HG03439 (cell line): ENCODE measurements at regions not wholly inside any gene's neighbourhood (a gene's known extent, or its start where the extent isn't known, plus 50 kb on each side); places are given as distances from the start of the nearest gene placed in this dataset.

Source experiments
- ATAC-seq: cut with Tn5 transposase; IDR thresholded peaks from one replicate; pipeline ENCODE4 v1.9.1; 2021; ENCODE audit warnings: mild to moderate bottlenecking, moderate library complexity; ENCODE audit not compliant: unreplicated experiment

- no peak for ATAC-seq
Measured at GRCh38 chr6:98581705-98582104, 252.7 kb upstream of the POU3F2 start.

GRCh38 chr6:98583506-98583905 lies 250.9 kb upstream of the POU3F2 start:
- no peak for ATAC-seq

DNA sequence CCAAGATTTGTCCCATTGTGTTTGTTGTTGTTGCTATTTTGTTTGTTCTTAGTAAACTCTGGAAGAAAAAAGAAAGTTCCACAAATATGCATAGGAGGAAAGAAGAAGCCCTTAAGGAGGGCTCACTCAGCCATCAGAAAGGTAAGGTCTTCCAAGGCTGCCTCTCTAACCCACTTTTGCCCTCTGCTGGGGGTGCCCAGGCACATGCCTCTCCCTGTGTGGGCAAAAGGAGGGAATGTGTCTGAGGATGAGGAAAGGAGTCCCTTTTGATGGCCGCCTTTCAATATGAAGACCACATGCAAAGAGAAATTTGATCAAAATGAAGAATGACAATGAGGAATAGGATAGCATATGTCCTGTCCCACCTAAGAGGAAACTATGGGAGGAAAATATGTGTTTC lies 248.2 kb upstream of the POU3F2 start:
- no peak for ATAC-seq

- ATAC-seq: no peak
Measured at GRCh38 chr6:98587555-98587954, 246.8 kb upstream of the POU3F2 start.

DNA sequence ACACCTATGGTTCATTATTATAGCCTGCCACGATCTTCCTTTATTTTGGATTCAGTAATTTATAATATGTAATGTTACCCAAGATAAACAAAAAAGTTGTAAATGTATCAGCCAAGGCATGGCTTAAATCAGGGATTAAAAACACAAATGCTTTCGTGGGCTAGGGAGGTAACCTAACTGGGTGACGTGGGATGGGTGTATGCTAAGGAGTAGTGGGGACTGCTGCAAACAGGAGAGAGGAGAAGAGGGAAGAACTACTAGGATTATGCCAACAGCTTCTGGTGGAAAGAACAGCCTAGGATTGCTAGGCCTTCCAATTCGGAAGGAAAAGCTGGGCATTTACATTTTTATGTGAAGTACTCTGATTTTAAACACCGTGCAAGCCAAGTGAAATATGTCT lies 244.8 kb upstream of the POU3F2 start:
- no peak for ATAC-seq

DNA sequence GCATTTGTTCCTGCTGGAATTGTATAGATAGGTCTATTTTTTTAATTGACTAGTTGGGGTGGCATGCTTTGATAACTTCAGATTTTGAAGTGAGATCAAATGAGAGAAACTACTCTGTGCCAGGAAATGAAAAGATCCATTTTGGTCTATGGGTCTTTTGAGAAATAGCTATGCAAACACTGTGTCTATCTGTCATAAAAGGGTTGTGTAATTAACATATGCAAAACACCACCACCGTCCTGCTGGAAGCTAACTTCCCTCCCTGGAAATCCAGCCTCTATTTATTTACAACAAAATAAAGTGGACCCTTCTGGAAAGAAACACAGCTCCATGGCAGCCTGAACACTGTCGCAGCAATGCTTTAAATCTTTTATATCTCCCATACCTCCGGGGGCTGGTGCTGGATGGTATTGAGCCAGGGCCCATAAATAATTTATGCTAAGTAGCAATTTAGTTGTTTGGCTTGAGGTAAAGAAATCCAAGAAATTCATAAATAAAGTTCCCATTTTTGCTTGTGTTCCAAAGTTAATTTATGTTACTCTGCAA lies 244.2 kb upstream of the POU3F2 start:
- ATAC-seq: no peak

DNA sequence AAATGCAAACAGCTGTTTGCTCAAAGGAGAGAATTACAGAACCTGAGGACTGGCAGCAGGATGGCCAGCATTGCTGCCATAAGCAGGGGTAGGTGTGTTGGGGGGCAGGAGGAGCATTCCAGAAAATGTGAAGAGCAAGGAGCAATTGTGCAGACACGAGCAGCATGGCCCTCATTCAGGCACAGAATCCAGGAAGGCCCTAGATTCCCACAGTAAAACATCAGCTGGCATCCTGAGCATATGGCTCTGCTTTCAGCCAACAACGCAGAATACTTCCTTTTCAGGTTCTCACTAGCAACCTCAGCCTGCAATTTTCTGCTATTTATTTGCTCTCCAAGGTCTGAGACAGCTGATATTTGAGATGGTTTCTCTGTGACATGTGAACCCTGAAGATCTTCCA lies 243.4 kb upstream of the POU3F2 start:
- ATAC-seq: no peak

DNA sequence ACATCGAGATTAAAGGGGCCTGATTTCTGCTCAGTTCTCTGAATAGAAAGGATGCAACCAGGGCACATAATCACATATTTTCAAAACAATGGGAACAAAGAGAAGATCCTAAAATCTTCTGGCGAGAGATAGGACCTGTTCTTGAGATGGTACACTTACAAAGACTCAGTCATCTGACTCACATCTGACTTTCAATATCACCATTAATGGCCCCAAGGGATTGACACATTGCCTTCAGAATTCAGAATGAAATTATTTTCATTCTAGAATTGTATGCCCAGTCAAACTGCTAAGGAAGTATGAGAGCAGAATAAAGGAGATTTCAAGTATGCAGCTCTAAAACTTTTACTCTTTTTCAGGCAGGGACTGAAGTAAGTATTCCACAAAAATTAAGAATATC lies 240.7 kb upstream of the POU3F2 start:
- no peak for ATAC-seq

DNA sequence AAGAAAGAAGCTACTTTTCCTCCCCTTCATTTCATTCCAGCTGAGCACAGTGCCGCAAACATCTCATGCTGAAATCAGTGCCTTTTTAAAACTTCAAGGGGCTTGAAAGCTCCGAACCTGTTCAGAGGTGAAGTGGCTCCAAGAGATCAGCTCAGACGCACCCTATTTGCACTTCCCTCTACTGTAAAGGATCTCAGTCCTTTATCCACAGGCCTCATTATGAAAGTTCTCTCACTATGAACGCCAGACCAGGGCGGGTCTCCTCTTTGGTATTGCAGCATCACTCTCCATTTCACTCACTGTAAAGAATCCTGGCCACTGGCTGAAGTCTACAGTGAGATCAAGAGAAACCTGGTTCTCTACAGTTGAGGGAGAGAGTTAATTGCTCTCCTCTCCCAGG lies 232.7 kb upstream of the POU3F2 start:
- no peak for ATAC-seq

GRCh38 chr6:98605705-98606104 lies 228.7 kb upstream of the POU3F2 start:
- ATAC-seq: no peak

- no peak for ATAC-seq
Measured at GRCh38 chr6:98627129-98627775, 207.1 kb upstream of the POU3F2 start.

GRCh38 chr6:98633886-98634285 lies 200.5 kb upstream of the POU3F2 start:
- no peak for ATAC-seq

GRCh38 chr6:98634569-98634968 lies 199.8 kb upstream of the POU3F2 start:
- no peak for ATAC-seq

DNA sequence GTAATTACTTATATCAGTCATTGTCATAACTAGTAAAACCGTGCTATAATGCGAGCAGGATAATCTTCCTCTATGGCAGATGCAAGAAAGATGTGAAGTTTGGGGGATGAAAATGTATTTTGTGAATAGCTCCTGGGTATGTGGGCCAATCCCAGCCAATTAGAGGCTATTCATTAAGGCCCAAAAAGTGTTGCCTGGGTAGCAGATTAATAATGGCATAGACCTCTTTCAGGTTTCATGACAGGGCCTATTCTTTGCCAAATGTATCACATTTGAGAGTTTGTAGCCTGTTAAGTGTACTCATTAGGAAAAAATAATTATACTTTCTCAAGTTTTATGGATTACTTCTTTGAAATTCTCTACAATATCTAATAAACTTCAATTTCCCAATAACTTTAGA lies 199.2 kb upstream of the POU3F2 start:
- ATAC-seq: no peak

DNA sequence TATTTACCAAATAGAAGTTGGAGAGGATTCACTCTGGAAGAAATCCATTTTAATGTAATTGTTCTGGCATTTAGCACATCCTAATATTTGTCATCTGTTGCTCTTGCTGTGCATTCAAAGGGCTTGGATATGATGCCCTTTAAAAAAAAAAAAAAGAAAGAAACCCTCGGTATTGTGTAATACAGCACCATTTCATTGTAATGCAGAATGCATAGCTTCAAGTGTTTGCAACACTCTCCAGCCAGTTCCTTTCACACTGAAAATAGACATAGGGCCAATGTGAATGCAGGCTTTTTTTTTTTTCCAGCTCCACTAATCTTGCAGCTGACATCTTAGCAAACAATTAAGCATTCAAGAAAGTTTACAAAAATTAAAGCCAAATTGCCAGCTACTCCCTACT lies 197.4 kb upstream of the POU3F2 start:
- no peak for ATAC-seq

DNA sequence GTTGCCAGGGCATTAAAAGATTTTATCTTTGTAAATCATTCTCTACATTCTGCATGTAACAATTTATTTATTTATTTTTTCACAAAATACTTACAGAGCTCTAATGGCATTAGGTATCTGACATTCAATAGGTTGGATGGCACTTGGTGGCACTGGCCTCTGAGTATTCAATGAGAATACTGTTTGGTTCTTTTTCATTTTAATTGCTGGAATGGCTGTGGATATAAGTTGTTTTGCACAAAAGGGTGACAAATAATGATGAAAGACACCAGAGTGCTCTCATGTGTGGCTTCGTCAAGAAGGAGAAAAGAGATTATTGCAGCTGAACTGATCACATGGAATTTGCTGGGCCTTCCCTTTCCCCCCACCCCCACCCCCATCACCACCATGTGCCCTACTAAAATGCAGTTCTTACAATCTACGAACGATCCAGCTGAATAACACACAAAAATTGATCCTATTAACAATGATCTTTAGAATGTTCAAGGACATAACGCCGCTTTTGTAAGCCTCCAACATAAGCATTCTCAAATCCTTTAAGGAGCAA lies 195.2 kb upstream of the POU3F2 start:
- ATAC-seq: no peak

- ATAC-seq: no peak
Measured at GRCh38 chr6:98640366-98640765, 194.0 kb upstream of the POU3F2 start.

GRCh38 chr6:98641949-98642719 lies 192.2 kb upstream of the POU3F2 start:
- ATAC-seq: no peak

- no peak for ATAC-seq
Measured at GRCh38 chr6:98644063-98644462, 190.3 kb upstream of the POU3F2 start.

GRCh38 chr6:98648211-98648914 lies 186.0 kb upstream of the POU3F2 start:
- no peak for ATAC-seq

GRCh38 chr6:98650941-98651340 lies 183.4 kb upstream of the POU3F2 start:
- ATAC-seq: no peak

DNA sequence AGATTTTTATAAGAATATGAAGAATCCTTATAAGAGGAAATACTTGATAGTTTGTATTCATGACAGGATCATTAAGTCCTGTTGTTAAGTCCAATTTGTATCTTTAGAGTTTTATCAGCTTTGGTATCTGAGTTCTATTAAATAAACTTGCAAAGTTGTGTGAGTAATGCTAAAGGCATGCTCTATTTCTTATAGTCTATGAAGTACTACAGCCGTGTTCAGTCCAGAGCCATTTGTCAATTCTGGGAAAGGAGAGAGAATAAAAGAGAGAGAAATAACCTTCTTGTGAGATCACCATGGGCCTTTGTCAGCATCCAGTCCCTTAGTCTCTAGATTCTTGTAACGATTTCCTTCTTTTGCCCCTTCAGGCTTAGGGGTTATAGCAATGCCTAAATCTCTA lies 181.2 kb upstream of the POU3F2 start:
- no peak for ATAC-seq
